ENCODE measurements at regions not wholly inside any gene's neighbourhood (a gene's known extent, or its start where the extent isn't known, plus 50 kb on each side); places are given as distances from the start of the nearest gene placed in this dataset.
"Not testable (repeated sequence)": the region's sequence is repeated elsewhere in the genome, so short reads cannot be mapped to it uniquely, and the experiment has no call there.

- not testable (repeated sequence) for TF ChIP-seq CTCF (IDR thresholded peaks at IDR 0.05); ZFX (IDR thresholded peaks at IDR 0.05; ENCODE audit: borderline replicate concordance)
Observed at GRCh38 chr21:9572782-9573181, 948.6 kb upstream of the TPTE start.
